PFSK-1 (cell line): ENCODE measurements at regions not wholly inside any gene's neighbourhood (a gene's known extent, or its start where the extent isn't known, plus 50 kb on each side); places are given as distances from the start of the nearest gene placed in this dataset.

Experiments
- FOXP2 ChIP-seq: optimal IDR thresholded peaks from 2 replicates; pipeline ENCODE3; 2011; ENCODE audit warnings: borderline replicate concordance, control low read depth, inconsistent platforms; ENCODE audit not compliant: insufficient read depth; ENCODE audit errors: extremely low read length, extremely low read depth
- POLR2AphosphoS5 ChIP-seq: IDR thresholded peaks from 2 replicates; pipeline ENCODE4 v1.6.1; 2012; ENCODE audit warnings: low read depth, mild to moderate bottlenecking, control low read depth, low read length, moderate library complexity
- SIN3A ChIP-seq: IDR thresholded peaks from 2 replicates; pipeline ENCODE4 v1.6.1; 2012; ENCODE audit warnings: mild to moderate bottlenecking, low read length, moderate library complexity, borderline replicate concordance; ENCODE audit not compliant: insufficient read depth
- TAF1 ChIP-seq: IDR thresholded peaks from 2 replicates; pipeline ENCODE4 v1.6.1; 2012; ENCODE audit warnings: low read length, control low read depth, borderline replicate concordance; ENCODE audit not compliant: insufficient read depth
- TF ChIP-seq, protein P1 (sequence below), 2 experiments: IDR thresholded peaks; 2 replicates each; pipeline versions ENCODE4 v1.6.1 to v1.8.0; 2011 to 2012; ENCODE audit warnings: low read depth in 2 of 2, low read length in 2 of 2, control low read depth in 1 of 2, inconsistent platforms in 1 of 2, mild to moderate bottlenecking in 1 of 2, moderate library complexity in 1 of 2; ENCODE audit not compliant: insufficient read depth in 1 of 2

DNA sequence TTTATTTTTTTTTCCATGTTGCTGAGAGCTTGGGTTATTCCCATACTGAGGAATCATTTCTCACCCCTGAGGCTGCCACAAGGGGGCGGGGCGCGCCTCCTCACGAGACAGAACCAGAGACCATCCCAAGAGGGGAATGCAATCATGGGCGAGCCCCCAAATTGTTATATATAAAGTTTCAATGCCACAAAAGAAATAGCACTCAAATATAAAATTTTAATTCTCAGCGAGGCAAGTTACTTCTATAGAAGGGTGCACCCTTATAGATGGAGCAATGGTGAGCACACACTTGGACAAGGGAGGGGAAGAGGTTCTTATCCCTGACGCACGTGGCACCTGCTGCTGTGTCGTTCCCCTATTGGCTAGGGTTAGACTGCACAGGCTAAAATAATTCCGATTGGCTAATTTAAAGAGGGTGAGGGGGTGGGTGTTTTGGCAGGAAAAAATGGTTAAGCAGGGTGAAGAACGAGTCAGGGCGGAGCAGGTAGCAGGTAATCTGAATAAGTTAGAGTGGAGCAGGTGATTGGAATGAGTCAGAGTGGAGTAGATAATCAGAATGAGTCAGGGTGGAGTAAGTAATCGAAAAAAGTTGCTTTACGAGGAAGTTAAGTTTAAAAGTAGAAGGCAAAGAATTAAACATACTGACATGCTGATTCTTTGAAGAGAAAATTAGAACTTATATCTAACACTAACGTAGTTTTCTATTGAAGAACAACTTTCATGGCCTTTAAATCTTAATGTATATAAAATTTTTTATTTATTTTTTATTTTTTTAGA, 177.5 kb downstream of the MTCL1 start:
- TF ChIP-seq FOXP2, result no peak
- no peak for TF ChIP-seq TAF1
- TF ChIP-seq, protein P1, sequence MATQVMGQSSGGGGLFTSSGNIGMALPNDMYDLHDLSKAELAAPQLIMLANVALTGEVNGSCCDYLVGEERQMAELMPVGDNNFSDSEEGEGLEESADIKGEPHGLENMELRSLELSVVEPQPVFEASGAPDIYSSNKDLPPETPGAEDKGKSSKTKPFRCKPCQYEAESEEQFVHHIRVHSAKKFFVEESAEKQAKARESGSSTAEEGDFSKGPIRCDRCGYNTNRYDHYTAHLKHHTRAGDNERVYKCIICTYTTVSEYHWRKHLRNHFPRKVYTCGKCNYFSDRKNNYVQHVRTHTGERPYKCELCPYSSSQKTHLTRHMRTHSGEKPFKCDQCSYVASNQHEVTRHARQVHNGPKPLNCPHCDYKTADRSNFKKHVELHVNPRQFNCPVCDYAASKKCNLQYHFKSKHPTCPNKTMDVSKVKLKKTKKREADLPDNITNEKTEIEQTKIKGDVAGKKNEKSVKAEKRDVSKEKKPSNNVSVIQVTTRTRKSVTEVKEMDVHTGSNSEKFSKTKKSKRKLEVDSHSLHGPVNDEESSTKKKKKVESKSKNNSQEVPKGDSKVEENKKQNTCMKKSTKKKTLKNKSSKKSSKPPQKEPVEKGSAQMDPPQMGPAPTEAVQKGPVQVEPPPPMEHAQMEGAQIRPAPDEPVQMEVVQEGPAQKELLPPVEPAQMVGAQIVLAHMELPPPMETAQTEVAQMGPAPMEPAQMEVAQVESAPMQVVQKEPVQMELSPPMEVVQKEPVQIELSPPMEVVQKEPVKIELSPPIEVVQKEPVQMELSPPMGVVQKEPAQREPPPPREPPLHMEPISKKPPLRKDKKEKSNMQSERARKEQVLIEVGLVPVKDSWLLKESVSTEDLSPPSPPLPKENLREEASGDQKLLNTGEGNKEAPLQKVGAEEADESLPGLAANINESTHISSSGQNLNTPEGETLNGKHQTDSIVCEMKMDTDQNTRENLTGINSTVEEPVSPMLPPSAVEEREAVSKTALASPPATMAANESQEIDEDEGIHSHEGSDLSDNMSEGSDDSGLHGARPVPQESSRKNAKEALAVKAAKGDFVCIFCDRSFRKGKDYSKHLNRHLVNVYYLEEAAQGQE (IDR thresholded peaks at IDR 0.05; ENCODE audit: insufficient read depth in 1 of 2, low read depth in 2 of 2, low read length in 2 of 2), result no peak
- TF ChIP-seq SIN3A, result no peak
- no peak for TF ChIP-seq POLR2AphosphoS5

DNA sequence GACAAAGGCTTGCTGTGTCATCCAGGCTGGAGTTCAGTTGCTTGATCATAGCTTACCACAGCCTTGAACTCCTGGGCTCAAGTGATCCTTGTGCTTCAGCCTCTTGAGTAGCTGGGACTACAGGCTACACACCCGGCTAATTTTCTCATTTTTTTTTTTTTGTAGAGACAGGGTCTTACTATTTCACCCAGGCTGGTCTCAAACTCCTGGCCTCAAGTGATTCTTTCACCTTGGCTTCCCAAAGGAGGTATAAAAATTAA, 178.0 kb downstream of the MTCL1 start:
- TF ChIP-seq SIN3A (no peak), TAF1 (no peak), POLR2AphosphoS5 (no peak), FOXP2 (no peak)
- TF ChIP-seq, protein P1 (IDR thresholded peaks at IDR 0.05; ENCODE audit: insufficient read depth in 1 of 2, low read depth in 2 of 2, low read length in 2 of 2), result no peak

DNA sequence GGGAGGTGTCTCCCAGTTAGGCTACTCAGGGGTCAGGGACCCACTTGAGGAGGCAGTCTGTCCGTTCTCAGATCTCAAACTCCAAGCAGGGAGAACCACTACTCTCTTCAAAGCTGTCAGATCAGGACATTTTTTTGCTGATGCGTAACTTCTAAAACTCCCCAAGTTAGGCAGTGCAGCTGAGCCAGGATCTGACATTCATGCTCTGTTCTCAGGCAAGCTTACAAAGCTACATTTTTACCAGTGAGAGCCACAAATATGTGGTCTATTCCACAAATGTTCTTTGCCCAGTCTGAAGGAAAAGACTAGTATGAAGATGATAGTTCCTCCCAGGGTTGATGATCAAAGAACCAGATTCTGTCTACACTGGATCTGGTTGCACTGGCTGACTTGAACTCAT, 184.1 kb downstream of the MTCL1 start:
- TF ChIP-seq TAF1 (no peak), FOXP2 (no peak), SIN3A (no peak), POLR2AphosphoS5 (no peak)
- TF ChIP-seq, protein P1 (IDR thresholded peaks at IDR 0.05; ENCODE audit: insufficient read depth in 1 of 2, low read depth in 2 of 2, low read length in 2 of 2), result no peak

DNA sequence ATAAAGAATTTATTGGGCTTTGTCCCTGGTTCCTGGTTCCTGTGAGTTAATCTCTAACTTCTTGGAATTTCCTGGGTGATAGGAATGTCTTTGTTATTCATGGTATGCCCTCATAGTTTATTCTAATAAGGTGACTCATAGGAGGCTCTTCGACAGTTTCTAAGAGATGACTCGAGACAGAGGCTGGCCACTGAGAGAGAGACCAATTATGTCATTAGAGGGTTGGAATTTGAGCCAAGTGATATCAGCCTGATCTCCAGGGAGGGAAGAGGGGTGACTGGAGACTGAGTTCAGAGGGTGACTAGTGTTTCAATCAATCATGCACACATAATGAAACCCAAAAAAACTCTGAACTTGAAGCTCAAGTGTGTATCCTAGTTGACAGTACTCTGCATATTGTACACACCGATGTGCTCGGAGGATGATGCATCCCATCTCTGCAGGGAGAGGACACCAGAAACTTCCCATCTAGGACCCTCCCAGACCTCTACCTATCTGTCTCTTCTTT, 185.7 kb downstream of the MTCL1 start:
- TF ChIP-seq, protein P1 (IDR thresholded peaks at IDR 0.05; ENCODE audit: insufficient read depth in 1 of 2, low read depth in 2 of 2, low read length in 2 of 2), result no peak

DNA sequence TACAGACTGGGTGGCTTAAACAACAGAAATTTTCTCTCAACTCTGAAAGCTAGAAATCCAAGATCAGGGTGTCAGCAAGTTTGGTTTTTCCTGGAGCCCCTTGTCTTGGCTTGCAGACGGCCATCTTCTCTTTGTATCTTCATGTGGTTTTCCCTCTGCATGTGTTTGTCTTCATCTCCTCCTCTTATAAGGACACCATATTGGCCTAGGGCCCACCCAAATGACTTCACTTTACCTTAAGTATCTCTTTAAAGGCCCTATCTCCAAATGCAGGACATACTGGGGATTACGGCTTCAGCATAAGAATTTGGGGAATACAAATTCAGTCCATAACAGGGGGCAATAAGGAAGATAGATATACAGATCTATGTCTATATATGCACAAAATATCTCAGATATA, 187.9 kb downstream of the MTCL1 start:
- TF ChIP-seq SIN3A, result no peak
- no peak for TF ChIP-seq POLR2AphosphoS5
- no peak for TF ChIP-seq TAF1
- no peak for TF ChIP-seq FOXP2
- TF ChIP-seq, protein P1 (IDR thresholded peaks at IDR 0.05; ENCODE audit: insufficient read depth in 1 of 2, low read depth in 2 of 2, low read length in 2 of 2), result no peak
